ENCODE measurements at regions not wholly inside any gene's neighbourhood (a gene's known extent, or its start where the extent isn't known, plus 50 kb on each side); places are given as distances from the start of the nearest gene placed in this dataset.

- Histone ChIP-seq H3K79me1 (ENCODE audit: insufficient read depth, low read depth, low read length, poor library complexity, severe bottlenecking) (no peaks in the 10 kb centered on the region), H3K4me1 (ENCODE audit: insufficient read depth, low read length) (no peaks in the 10 kb centered on the region), H3K27me3 (ENCODE audit: insufficient read depth, low read length) (no peaks in the 10 kb centered on the region), H4K5ac (ENCODE audit: insufficient read length, low read depth, low read length) (no peak overlapping the region), H4K91ac (ENCODE audit: insufficient read length, low read depth, low read length) (no peak overlapping the region), H3K79me2 (ENCODE audit: insufficient read depth, low read length) (no peaks in the 10 kb centered on the region), H3K9ac (ENCODE audit: extremely low read depth, insufficient read length, low read length) (no peak overlapping the region), H2AK5ac (ENCODE audit: insufficient read length, low read length) (no peak overlapping the region), H2BK15ac (ENCODE audit: low read depth, low read length) (no peak overlapping the region), H3T11ph (ENCODE audit: low read length) (no peak overlapping the region), H3K14ac (ENCODE audit: insufficient read depth, low read length) (no peak overlapping the region), H4K8ac (replicated peaks; ENCODE audit: insufficient read length, low read depth, low read length) (no peak overlapping the region), H3K18ac (ENCODE audit: insufficient read length, low read depth, low read length) (no peak overlapping the region), H2BK5ac (ENCODE audit: insufficient read length, low read length) (no peak overlapping the region), H2BK12ac (ENCODE audit: insufficient read length, low read depth, low read length) (no peak overlapping the region), H2BK20ac (ENCODE audit: low read depth, low read length, poor library complexity, severe bottlenecking) (no peak overlapping the region), H3K4me2 (ENCODE audit: insufficient read depth, insufficient read length, low read length) (no peak overlapping the region), H3K23ac (ENCODE audit: insufficient read length, low read depth, low read length) (no peak overlapping the region), H3K56ac (ENCODE audit: insufficient read length, low read depth, low read length) (no peak overlapping the region), H3K23me2 (ENCODE audit: insufficient read length, low read depth, low read length, poor library complexity, severe bottlenecking) (no peaks in the 10 kb centered on the region), H2BK120ac (ENCODE audit: low read depth, low read length, poor library complexity, severe bottlenecking) (no peak overlapping the region), H3K4ac (ENCODE audit: low read depth, low read length) (no peak overlapping the region), H3K27ac (ENCODE audit: insufficient read length, low read depth, low read length) (no peak overlapping the region), H4K20me1 (ENCODE audit: control insufficient read depth, insufficient read depth, insufficient read length) (no peaks in the 10 kb centered on the region), H2AFZ (ENCODE audit: low read length) (no peak overlapping the region), H3K9me3 (ENCODE audit: control insufficient read depth, low read depth, low read length) (no peaks in the 10 kb centered on the region)
- H3K4me1 Mint-ChIP-seq, result peaks cover 5 to 10% of the 10 kb centered on the region in 2 experiments; a peak in 3 of 4 replicates
- H3K4me3 Mint-ChIP-seq, result no peak overlapping the region
- no peak for DNase-seq
- H3K27me3 Mint-ChIP-seq (ENCODE audit: low read depth), result no peaks in the 10 kb centered on the region
- H3K9me3 Mint-ChIP-seq, result peaks cover 0 to 3% of the 10 kb centered on the region in 2 experiments; a peak in 2 of 5 replicates
- TF ChIP-seq, protein P1, sequence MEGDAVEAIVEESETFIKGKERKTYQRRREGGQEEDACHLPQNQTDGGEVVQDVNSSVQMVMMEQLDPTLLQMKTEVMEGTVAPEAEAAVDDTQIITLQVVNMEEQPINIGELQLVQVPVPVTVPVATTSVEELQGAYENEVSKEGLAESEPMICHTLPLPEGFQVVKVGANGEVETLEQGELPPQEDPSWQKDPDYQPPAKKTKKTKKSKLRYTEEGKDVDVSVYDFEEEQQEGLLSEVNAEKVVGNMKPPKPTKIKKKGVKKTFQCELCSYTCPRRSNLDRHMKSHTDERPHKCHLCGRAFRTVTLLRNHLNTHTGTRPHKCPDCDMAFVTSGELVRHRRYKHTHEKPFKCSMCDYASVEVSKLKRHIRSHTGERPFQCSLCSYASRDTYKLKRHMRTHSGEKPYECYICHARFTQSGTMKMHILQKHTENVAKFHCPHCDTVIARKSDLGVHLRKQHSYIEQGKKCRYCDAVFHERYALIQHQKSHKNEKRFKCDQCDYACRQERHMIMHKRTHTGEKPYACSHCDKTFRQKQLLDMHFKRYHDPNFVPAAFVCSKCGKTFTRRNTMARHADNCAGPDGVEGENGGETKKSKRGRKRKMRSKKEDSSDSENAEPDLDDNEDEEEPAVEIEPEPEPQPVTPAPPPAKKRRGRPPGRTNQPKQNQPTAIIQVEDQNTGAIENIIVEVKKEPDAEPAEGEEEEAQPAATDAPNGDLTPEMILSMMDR (conservative IDR thresholded peaks at IDR 0.05), result no peak
- H3K36me3 Mint-ChIP-seq (ENCODE audit: insufficient read depth in 1 of 3, low read depth in 3 of 3), result peaks cover 0 to 2% (median 0%) of the 10 kb centered on the region in 3 experiments; a peak in 2 of 7 replicates
- no peak overlapping the region for H3K27ac Mint-ChIP-seq
These were observed 1250.9 kb downstream of the ROBO1 start for GRCh38 chr3:78516937-78517336.
